Activated CD4-positive, CD25-positive, alpha-beta regulatory T cell treated with anti-CD3 and anti-CD28 coated beads, Interleukin-2, amount 50 U/mL, for 24 hours (primary cell): ENCODE measurements at regions not wholly inside any gene's neighbourhood (a gene's known extent, or its start where the extent isn't known, plus 50 kb on each side); places are given as distances from the start of the nearest gene placed in this dataset.
"Not testable (repeated sequence)": the region's sequence is repeated elsewhere in the genome, so short reads cannot be mapped to it uniquely, and the experiment has no call there.

Source experiments
- ATAC-seq, 2 donors: fragments of 150-1000 bp; cut with Tn5 transposase; one replicate each; pipeline ENCODE4 v1.10.0; 2021; ENCODE audit warnings: mild to moderate bottlenecking in 1 of 2, moderate library complexity in 1 of 2

- ATAC-seq: no peak
Observed at GRCh38 chr2:220743203-220743602, 828.9 kb downstream of the EPHA4 start.

- ATAC-seq: no peak
Observed at GRCh38 chr2:220744861-220745260, 827.2 kb downstream of the EPHA4 start.

- no peak for ATAC-seq
Observed at GRCh38 chr2:220745682-220746081, 826.4 kb downstream of the EPHA4 start.

GRCh38 chr2:220747736-220748135 lies 824.4 kb downstream of the EPHA4 start:
- no peak for ATAC-seq

GRCh38 chr2:220748875-220749479 lies 823.1 kb downstream of the EPHA4 start:
- no peak for ATAC-seq

GRCh38 chr2:220753486-220753885 lies 818.6 kb downstream of the EPHA4 start:
- no peak for ATAC-seq

- ATAC-seq: no peak
Observed at GRCh38 chr2:220756653-220757052, 815.5 kb downstream of the EPHA4 start.

- ATAC-seq: not testable (repeated sequence)
Observed at GRCh38 chr2:220758376-220758775, 813.7 kb downstream of the EPHA4 start.

GRCh38 chr2:220764171-220764570 lies 807.9 kb downstream of the EPHA4 start:
- no peak for ATAC-seq

- ATAC-seq: no peak
Observed at GRCh38 chr2:220767591-220768255, 804.4 kb downstream of the EPHA4 start.

- ATAC-seq: no peak
Observed at GRCh38 chr2:220775856-220776488, 796.1 kb downstream of the EPHA4 start.

GRCh38 chr2:220779076-220779475 lies 793.0 kb downstream of the EPHA4 start:
- not testable (repeated sequence) for ATAC-seq

GRCh38 chr2:220779511-220779910 lies 792.6 kb downstream of the EPHA4 start:
- no peak for ATAC-seq

GRCh38 chr2:220779931-220780330 lies 792.2 kb downstream of the EPHA4 start:
- ATAC-seq: no peak

- no peak for ATAC-seq
Observed at GRCh38 chr2:220781622-220782241, 790.4 kb downstream of the EPHA4 start.

- ATAC-seq: no peak
Observed at GRCh38 chr2:220782609-220783113, 789.4 kb downstream of the EPHA4 start.

- no peak for ATAC-seq
Observed at GRCh38 chr2:220783671-220784070, 788.4 kb downstream of the EPHA4 start.

- ATAC-seq: no peak
Observed at GRCh38 chr2:220785178-220785577, 786.9 kb downstream of the EPHA4 start.

GRCh38 chr2:220786216-220786615 lies 785.9 kb downstream of the EPHA4 start:
- no peak for ATAC-seq

- ATAC-seq: no peak
Observed at GRCh38 chr2:220787251-220787650, 784.9 kb downstream of the EPHA4 start.

GRCh38 chr2:220789961-220790360 lies 782.1 kb downstream of the EPHA4 start:
- ATAC-seq: no peak

GRCh38 chr2:220795705-220796104 lies 776.4 kb downstream of the EPHA4 start:
- ATAC-seq: no peak

- ATAC-seq: no peak
Observed at GRCh38 chr2:220811115-220811514, 761.0 kb downstream of the EPHA4 start.
